BE2C (cell line): ENCODE measurements at regions not wholly inside any gene's neighbourhood (a gene's known extent, or its start where the extent isn't known, plus 50 kb on each side); places are given as distances from the start of the nearest gene placed in this dataset.

Experiments used
- DNase-seq: peaks from one replicate; pipeline ENCODE4 v3.0.0-alpha.2; 2020
- H3K27me3 ChIP-seq: fragments of 250-450 bp; sonication (Bioruptor Pico); 2 replicates; pipeline ENCODE4 v1.5.1; 2020; ENCODE audit warnings: mild to moderate bottlenecking
- H3K36me3 ChIP-seq: fragments of 250-450 bp; sonication (Bioruptor Pico); 2 replicates; pipeline ENCODE4 v1.5.1; 2020; ENCODE audit warnings: mild to moderate bottlenecking
- H3K4me1 ChIP-seq: fragments of 250-450 bp; sonication (Bioruptor Pico); 2 replicates; pipeline ENCODE4 v1.5.1; 2020
- H3K4me3 ChIP-seq: 2 replicates; pipeline ENCODE4 v1.5.1; 2011; ENCODE audit warnings: low read depth, low read length
- H3K9me3 ChIP-seq: fragments of 250-450 bp; sonication (Bioruptor Pico); 2 replicates; pipeline ENCODE4 v1.5.1; 2020
- TF ChIP-seq, protein P1 (sequence below): IDR thresholded peaks from 2 replicates; pipeline ENCODE4 v1.5.1; 2012; ENCODE audit warnings: mild to moderate bottlenecking, low read depth, low read length

GRCh38 chr2:15726321-15727057, 134.8 kb downstream of the DDX1 start:
- no peak overlapping the region for H3K4me3 ChIP-seq
- H3K9me3 ChIP-seq = no peaks in the 10 kb centered on the region
- peaks cover 10% of the 10 kb centered on the region for H3K4me1 ChIP-seq
- no peak for DNase-seq
- no peaks in the 10 kb centered on the region for H3K27me3 ChIP-seq
- TF ChIP-seq, protein P1, sequence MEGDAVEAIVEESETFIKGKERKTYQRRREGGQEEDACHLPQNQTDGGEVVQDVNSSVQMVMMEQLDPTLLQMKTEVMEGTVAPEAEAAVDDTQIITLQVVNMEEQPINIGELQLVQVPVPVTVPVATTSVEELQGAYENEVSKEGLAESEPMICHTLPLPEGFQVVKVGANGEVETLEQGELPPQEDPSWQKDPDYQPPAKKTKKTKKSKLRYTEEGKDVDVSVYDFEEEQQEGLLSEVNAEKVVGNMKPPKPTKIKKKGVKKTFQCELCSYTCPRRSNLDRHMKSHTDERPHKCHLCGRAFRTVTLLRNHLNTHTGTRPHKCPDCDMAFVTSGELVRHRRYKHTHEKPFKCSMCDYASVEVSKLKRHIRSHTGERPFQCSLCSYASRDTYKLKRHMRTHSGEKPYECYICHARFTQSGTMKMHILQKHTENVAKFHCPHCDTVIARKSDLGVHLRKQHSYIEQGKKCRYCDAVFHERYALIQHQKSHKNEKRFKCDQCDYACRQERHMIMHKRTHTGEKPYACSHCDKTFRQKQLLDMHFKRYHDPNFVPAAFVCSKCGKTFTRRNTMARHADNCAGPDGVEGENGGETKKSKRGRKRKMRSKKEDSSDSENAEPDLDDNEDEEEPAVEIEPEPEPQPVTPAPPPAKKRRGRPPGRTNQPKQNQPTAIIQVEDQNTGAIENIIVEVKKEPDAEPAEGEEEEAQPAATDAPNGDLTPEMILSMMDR = no peak
- no peaks in the 10 kb centered on the region for H3K36me3 ChIP-seq

DNA sequence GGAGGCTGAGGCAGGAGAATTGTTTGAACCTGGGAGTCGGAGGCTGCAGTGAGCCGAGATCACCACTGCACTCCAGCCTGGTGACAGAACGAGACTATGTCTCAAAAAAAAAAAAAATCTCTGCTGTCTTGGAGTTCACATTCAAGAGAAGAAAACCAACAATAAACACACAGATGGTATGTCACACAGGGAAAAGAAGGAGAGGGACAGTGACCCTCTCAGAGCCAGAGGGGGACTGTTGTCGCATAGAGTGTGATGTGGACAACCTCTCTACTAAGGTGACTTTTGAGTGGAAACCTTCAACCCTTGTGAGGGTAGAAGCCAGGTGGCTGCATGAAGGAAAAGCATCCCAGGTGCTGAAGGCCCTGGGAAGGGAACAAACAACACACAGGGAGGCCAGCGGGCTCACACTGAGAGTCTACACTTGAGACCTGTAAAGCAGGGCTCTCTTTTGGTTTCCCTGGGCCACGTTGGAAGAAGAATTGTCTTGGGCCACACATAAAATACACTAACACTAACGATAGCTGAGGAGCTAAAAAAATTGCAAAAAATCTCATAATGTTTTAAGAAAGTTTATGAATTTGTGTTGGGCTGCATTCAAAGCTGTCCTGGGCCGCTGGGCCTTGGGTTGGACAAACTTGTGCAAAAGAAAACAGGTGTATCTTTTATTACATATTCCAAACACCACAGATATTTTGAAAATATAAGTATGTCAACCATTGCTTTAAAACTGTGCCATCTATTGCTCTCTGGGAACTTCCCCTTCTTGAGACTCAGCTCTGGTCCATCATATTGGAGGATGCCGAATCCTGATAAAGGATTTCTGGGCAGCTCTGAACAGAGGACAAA, 136.0 kb downstream of the DDX1 start:
- TF ChIP-seq, protein P1 = no peak
- H3K27me3 ChIP-seq = no peaks in the 10 kb centered on the region
- H3K9me3 ChIP-seq = no peaks in the 10 kb centered on the region
- H3K36me3 ChIP-seq = no peaks in the 10 kb centered on the region
- DNase-seq = no peak
- peaks cover 10% of the 10 kb centered on the region for H3K4me1 ChIP-seq
- no peak overlapping the region for H3K4me3 ChIP-seq

GRCh38 chr2:15728245-15728938, 136.7 kb downstream of the DDX1 start:
- no peak for DNase-seq
- H3K27me3 ChIP-seq = no peaks in the 10 kb centered on the region
- no peaks in the 10 kb centered on the region for H3K36me3 ChIP-seq
- TF ChIP-seq, protein P1 = no peak
- no peak overlapping the region for H3K4me3 ChIP-seq
- H3K4me1 ChIP-seq = peaks cover 10% of the 10 kb centered on the region
- no peaks in the 10 kb centered on the region for H3K9me3 ChIP-seq

- TF ChIP-seq, protein P1 = no peak
- peaks cover 10% of the 10 kb centered on the region for H3K4me1 ChIP-seq
- no peaks in the 10 kb centered on the region for H3K27me3 ChIP-seq
- no peaks in the 10 kb centered on the region for H3K9me3 ChIP-seq
- H3K4me3 ChIP-seq = no peak overlapping the region
- DNase-seq = no peak
- H3K36me3 ChIP-seq = no peaks in the 10 kb centered on the region
These were observed 137.3 kb downstream of the DDX1 start for GRCh38 chr2:15729001-15729400.

GRCh38 chr2:15729709-15730544, 138.3 kb downstream of the DDX1 start:
- no peaks in the 10 kb centered on the region for H3K36me3 ChIP-seq
- H3K27me3 ChIP-seq = no peaks in the 10 kb centered on the region
- TF ChIP-seq, protein P1 = no peak
- no peaks in the 10 kb centered on the region for H3K9me3 ChIP-seq
- DNase-seq = no peak
- H3K4me1 ChIP-seq = peaks cover 10% of the 10 kb centered on the region
- no peak overlapping the region for H3K4me3 ChIP-seq
